ELF-1 (cell line): ENCODE measurements at regions not wholly inside any gene's neighbourhood (a gene's known extent, or its start where the extent isn't known, plus 50 kb on each side); places are given as distances from the start of the nearest gene placed in this dataset.
A peak's percentile ranks its signal among the peaks of the same experiment; 100 is the strongest.

ENCODE experiments used
- DNase-seq: peaks from one replicate; pipeline ENCODE4 v3.0.0-alpha.2; 2016; ENCODE audit warnings: low read depth, low spot score

DNA sequence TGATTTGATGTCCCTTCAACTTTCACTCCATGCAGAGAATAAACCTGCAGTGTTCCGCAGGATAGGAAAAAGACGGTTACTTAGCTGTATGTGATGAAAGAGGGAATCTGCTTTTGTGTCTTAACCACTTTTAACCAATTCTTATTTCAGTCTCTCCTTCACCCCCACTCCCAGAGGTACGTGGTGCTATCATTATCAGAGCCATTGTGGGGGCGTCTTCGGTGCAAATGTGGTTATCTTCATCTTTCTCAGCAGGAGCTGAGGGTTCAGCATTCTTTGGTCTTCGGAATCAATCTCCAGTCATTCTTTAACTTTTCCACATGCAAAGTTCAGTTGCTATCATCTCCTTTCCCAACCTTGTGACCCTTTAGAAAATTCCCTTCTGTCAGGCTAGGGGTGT lies 219.9 kb upstream of the LYZL1 start:
- no peak for DNase-seq

DNA sequence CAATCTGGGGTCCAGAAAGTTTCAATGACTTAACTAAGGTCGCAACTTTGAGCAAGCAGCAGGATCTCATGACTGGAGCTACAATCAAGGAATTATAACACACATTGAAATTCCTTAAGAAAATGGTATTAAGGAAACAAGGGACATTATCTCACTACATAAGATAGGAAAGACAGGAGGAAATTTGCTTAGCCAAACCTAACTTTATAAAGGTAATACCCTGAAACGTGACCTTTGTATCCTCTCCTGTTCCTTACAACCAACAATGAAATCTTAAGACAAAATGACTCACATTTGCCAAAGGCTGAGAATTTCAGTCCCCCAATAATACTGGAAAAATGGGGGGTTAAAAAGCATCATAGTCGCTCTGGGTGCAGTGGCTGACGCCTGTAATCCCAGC lies 218.9 kb upstream of the LYZL1 start:
- no peak for DNase-seq

DNA sequence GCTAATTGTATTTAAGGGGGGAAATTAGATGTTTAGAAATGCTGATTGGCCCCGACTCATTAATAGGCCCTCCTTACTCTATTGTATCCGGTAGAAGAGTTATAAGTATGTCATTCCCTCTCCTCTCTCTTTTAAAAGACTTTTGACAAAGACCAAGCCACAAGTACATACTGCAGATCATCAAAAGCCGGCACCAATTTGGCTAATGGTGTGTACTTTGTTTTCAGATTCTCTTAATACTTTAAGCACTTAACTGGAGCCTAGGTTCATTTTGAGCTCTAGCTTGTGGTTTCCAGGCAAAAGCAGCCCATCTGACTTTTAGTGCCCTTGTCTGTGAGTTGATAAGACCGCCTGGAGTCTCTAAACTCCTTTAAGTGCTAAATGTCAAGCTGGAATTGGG lies 210.0 kb upstream of the LYZL1 start:
- peak; percentile 48 for DNase-seq

DNA sequence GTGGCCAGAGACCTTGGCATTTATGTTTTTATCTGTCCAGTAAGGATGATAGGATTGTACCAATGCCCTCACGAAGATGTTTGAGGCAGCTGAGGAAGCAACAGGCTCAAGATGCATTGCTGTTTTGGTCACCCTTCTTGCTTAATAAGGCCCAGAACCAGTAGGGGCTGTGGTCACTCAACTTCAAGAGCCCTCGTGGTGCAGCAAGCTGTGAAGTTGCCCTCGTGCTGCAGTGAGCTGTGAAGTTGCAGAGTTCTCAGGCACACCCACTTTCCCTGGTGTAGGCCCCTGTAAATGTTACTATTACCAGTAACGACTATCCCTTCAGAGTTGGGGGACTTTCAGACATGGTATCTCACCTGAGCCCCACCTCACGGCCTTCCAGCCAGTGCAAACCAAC lies 207.6 kb upstream of the LYZL1 start:
- DNase-seq = no peak

DNA sequence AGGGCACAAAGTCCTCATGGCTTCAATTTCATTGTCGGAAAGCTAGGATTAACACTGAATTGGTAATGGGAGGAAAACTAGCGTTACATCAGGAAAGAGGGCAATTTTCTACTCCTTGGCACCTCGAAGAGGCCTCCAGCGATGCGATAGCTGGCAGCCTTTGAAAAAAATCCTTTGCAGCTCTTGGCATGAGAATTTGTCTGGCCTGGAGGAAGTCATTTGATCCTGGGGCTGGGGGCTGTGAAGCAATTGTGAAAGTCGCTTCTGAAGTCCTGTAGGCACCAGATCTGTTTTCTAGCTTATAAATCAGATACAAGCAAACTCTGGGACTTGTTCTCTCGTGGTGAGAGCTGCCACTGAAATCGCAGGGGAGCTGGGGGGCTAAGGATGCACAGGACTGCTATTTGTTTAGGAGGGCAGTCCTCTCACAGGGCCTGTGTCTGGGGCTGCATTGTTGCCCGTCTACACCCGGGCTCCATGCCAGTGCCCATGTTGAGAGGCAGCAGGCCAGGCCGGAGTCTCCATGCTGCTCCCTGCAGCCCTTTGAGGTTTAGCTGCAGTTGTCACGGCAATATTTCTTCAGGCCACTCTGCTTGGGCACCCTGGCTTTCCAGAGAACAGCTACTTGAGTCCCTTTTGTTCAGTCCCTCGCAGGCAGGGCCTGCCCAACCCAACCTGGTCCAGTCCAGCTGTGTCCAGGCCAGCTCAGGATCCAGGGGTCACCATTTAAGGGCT lies 206.8 kb upstream of the LYZL1 start:
- no peak for DNase-seq

DNA sequence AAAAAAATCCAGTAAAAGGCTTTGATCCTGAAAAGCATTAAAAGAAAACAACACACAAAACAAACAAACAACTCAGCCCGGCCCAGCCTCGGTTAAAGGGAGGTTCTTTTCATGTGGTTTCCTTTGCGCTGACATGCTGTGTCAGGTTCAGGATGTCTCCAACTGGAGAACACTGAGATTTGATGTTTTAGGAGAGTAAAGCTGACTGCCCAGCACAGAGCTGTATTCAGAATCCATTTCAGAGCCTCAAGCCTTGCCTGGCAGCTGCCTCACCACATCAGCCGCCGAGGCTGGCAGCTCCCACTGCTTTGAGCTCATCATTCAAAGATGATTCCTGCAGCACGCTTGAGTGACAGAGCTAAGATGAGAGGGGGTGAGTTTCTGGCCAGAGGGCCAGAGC lies 205.8 kb upstream of the LYZL1 start:
- DNase-seq = no peak

DNA sequence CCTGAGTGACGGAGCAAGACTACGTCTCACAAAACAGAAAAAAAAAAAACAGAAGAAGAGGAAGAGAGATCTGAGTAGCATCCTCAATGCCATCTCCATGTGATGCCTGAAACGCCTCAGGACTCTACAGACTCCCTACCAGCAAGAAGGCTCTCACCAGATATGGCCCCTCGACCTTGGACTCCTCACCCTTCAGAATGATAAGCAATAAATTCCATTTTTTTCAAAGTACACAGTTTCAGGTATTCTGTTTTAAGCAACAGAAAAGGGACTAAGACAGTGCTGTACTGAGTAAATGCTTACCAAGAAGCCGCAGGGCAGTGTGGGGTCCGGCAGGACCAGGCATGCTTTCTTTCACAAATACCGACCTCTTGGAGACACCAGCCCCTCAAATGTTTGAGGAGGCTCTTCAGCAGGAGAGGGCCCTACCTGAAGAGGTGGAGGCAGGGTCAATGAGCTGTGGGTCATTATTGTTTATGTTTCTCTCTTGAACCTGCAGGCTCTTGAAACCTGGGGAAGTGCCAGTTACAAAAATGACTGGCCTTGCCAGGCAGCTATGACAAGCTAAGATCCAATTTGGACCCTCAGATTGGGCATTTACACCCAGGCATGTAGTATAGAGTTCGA lies 204.1 kb upstream of the LYZL1 start:
- DNase-seq = no peak

DNA sequence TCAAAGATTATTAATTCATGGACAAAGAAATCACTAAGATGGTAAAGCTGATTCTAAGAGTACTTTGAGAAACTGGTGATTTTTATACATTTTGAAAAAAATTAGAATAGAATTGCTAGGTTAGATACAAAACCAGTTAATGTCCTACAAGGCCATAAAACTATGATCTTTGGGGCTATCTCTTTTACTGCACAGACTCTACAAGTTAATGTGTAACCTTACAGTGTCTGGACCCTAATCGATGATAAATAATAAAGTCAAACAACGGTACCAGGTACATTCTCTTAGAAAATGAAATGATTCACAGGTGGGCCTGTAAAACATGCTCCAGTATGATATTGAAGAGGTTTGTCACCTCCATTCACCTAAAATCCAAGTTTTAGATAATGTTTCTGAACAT lies 199.8 kb upstream of the LYZL1 start:
- DNase-seq = no peak

DNA sequence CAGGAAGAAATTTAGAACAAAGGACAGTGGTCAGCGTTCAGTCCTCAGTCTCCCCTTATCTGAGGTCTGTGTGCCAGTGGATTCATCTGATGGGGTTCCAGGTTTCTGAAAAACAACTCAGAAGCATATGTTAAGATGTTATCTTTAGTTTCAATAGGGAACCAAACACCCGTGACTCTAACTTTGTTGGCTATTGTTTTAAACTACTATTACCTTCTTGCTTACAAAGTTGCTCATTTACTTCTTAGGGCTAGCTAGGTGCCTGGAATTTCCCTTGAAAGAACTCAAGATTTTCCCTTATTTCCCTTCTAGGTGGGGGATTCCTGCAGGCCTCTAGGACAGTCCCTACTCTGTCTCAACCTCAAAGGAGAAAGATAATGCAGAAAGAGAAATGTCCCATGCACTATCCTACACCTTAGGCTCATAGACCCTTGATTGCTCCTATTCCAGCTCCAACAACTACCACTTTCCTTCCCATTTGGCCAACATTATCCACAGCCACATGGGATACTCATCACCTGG lies 192.5 kb upstream of the LYZL1 start:
- DNase-seq = no peak

DNA sequence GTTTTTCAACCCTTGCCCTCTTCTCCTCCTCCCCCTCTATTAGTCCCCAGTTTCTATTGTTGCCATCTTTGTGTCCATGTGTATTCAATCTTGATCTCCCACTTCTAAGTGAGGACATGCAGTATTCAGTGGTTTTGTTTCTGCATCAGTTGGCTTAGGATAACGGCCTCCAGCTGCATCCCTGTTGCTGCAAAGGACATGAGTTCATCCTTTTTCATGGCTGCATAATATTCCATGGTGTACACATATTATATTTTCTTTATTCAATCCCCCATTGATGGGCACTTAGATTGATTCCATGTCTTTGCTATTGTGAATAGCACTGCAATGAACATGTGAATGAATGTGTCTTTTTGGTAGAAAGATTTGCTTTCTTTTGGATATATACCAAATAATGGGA lies 190.4 kb upstream of the LYZL1 start:
- DNase-seq = no peak

DNA sequence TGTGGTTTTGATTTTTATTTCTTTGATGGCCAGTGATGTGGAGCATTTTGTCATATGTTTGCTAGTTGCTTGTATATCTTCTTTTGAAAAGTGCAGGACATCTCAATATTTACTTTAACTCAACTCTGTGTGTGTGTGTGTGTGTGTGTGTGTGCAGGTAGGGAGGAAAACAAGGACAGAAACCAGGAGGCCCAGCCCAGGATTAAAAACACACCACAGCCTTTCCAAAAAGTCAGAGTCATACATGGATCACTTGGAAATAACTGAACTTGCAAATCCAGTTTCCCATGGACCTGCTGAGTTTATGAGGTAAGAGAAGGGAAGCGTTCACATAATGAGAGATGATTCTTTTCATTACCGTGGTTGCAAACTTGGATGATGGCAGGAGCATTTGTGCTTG lies 189.9 kb upstream of the LYZL1 start:
- DNase-seq = no peak

DNA sequence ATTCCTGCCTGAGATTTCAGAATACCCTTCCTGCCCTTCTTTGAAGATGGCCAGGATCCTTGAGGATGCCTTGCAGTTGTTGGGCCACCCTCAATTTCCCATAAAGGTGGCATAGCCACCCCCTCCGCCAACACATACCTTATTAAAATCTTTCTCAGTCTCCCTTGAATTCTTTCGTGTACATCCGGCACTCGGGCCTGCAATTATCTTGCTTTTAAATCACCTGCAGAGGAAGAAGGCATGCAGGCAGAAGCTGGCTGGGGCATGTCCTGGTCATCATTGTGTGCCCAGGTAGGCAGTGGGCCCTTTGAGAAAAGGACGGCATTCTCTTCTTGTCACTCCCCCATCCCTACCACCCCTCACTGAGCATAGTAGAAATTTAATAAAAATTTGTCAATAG lies 189.5 kb upstream of the LYZL1 start:
- no peak for DNase-seq

DNA sequence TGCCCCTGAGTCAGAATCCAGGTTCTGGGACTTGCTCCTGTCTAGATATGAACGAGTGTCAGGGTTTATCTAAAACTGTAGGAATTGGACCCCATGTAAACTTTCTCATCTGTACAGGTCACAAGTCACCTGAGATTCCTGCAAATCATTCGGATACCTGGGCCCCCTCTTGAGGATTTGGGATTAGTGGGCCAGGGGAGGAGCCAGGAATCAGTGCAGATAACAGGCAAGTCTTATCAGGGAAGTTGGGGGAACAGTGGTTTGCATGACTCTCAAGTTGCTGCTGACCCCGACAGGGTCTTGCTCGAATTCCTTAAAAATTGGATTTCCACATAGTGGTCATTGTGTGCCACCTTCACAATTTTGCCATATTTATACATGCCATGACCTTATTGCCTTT lies 188.4 kb upstream of the LYZL1 start:
- no peak for DNase-seq

DNA sequence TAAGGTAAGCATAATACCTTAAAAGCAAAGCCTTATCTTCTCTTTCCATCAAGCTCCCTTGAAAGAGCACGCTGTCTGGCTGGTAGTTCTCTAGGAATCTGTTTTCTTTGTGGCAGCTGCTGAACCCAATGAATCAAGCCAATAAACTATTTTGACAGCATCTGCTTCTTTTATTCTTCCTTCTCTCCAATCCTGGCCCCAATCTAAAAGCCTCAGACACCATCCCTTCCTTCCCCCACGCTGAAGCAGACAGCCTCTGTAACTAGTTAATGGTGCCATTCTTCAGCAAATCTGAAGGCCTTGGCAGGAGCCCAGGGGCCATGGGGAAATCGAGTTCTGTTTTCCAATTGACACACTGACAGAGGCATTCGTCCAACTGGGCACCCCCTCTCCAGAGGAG lies 186.6 kb upstream of the LYZL1 start:
- peak; percentile 59 for DNase-seq

DNA sequence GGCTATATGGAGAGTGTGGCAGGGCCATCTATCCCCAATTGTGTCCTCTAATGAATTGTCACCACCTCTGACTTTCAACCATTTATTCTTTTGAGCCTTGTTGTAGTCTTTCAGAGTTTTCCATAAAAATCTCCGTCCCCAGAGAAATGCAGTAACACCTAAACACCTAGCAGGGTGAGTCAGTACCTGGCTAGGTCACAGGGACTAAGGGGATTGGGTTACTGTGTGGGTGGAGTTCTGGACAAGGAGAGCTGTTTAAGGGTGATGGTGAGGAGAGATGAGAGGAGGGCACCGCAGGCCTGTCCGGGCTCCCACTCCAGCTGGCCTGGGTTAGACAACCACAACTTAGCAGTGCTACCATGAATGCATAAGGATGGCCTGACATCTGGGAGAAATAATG lies 186.2 kb upstream of the LYZL1 start:
- DNase-seq = no peak

DNA sequence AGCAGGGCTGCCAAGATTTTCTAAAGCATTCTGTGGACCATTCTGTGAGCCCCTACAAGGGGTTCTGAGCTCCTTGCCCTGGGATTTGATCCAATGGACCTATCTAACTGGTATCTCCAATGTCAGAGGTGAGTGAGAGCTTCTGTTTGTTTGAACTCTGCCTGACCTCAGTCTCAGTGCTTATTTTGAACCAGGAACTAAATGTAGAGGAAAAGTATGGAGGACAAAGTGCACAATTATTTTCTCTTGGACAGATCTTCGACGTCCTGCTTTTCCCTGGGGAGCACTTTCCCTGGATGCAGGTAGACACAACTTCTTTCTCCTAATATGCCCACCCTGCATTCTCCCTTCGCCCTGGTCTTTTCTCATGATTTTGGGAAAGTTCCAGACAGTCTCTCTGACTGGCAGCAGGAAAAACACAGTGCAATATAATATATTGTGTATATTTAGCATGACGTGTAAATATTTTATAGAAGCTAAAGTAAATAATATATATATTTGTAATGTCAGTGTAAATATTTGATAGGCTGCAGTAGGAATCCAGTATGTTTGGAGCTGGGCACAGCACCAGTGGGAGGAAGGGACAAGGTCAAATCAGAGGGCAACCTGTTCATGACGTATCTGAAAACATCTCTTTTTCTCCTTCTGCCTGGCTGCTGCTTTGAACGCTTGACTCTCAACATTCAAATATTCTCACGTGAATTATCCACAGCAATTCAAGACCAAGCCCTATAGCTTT lies 184.0 kb upstream of the LYZL1 start:
- no peak for DNase-seq

DNA sequence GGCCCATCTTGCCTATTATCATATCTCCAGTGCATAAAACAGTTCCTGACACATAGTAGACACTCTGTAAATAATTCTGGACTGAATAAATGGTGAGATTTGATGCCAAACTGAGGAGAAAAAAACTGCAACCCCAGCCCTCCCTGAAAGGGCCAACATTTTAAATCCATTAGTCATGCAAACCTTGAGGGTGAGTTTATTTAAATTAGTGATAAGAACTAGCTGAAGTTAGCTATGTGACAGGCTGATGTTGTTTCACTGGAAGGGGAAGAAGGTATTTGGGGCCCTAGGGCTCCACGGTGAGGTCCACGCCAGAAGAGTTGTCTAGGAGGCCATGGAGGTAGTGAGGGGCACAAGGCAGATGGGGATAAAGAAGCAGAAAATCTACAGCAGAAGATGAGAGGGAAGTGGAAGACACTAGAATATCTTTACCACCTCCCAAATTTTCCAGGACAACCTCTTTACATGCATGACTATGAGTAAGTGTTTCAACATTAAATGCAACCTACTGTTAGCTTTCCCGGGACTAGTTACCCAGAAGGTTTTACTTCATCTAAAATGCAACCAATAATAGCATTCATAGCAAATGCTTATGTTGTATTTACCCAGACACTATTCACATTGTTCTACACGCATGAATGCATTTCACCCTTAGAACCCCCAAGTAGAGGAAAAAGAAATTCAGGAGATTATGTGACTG lies 183.2 kb upstream of the LYZL1 start:
- DNase-seq = peak; percentile 57

DNA sequence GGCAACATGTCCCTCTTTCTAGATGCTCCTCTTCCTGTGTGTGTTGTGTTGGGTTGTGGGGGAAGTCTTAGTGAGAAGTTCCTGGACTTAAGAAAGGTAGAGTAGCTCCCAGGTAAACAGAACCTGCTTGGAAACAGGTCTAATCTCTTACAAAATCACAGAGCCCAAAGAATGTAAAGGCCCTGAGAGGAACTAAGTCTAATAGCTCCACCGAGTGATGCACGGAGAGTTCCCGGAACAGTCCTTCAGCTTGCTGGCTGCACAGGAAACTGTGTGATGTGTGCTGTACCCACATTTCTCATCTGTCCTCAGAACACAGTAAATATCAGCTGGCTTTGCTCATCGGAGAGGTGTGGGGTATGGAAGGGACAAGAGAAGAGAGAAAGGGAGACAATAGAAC lies 182.6 kb upstream of the LYZL1 start:
- DNase-seq = peak; percentile 26

DNA sequence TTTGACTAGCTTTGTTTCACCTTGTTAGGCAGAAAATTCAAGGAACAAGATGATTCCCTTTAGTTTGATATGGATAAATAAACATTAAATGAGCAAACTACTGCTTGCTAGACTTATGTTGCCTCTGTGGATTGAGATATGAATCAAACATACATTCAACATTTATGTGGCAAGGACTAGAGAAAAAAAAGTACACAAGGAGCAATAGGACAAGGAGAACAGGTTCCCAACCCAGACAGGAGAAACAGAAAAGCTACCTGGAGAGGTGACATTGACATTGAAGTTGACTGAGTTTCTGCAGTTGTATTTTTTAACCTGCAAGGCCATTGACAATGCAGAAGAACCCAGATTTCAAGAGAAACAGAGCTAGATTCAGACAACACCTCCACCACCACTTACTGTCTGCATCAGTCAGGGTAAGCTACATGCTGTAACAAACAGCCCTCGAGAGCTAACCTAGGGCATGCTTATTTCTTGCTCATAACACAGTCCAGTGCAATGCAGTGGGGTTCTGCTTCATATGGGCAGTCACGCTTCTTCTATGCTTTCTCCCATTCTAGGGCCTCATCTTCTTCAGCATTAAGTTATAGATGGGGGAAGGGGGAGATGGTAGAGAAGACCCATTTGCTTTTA lies 180.9 kb upstream of the LYZL1 start:
- no peak for DNase-seq

DNA sequence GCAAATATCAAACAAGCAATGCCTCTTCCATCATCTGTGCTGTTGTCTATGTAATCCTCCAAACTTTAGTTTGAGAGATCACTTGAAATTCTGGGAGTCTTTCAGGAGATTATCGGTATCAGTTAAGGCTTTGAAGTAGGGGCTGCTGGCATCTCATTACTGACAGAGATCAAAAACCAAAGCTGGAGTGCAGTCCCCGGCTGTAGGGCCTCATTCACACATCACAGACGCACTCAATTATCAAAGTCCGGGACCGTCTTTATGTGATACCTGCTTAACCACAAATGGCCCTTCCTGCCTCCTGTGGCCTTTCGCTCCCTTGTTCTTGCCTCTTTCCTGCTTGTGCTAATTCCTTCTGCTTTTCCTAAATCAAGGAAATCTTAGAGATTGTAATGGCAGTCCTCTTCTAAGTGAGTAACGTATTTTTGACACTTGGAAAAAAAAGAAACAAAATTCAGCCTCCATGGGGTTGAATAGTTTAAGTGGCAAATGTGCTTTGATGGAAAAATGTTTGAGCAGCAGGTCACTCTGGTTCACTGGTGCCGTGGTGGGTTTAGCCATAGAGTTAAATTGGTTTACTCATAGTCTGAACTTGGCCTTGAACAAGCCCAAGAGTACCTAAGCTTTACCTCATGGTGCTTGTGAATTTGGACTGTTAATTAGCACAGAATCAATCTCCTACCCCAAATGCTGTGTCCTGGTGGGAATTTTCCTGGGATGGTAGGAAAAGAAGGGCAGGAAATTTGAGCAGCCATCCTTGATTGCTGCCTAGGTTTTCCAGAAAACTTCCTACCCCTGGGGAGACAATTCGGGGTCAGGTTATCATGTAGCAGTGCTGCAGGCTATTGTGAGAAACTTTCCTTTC lies 178.9 kb upstream of the LYZL1 start:
- DNase-seq = peak; percentile 66
